Activated naive CD4-positive, alpha-beta T cell treated with anti-CD3 and anti-CD28 coated beads, Interleukin-2, amount 50 U/mL, for 72 hours (primary cell): ENCODE measurements at regions not wholly inside any gene's neighbourhood (a gene's known extent, or its start where the extent isn't known, plus 50 kb on each side); places are given as distances from the start of the nearest gene placed in this dataset.
"Not testable (repeated sequence)": the region's sequence is repeated elsewhere in the genome, so short reads cannot be mapped to it uniquely, and the experiment has no call there.

ENCODE experiments used
- ATAC-seq, 2 donors: fragments of 150-1000 bp; cut with Tn5 transposase; 2 replicates each; pipeline ENCODE4 v1.10.0; 2021; ENCODE audit warnings: mild to moderate bottlenecking in 2 of 2, moderate library complexity in 2 of 2
- DNase-seq, 2 donors: peaks; one replicate each; pipeline ENCODE4 v3.0.0; 2021 to 2022; ENCODE audit warnings: low spot score in 2 of 2
- H3K27ac Mint-ChIP-seq, 2 donors: one replicate each; pipeline ENCODE4 v1.8.0; 2022; ENCODE audit warnings: mild to moderate bottlenecking in 2 of 2, mixed read lengths in 2 of 2
- H3K36me3 Mint-ChIP-seq, 2 donors: one replicate each; pipeline ENCODE4 v1.8.0; 2022; ENCODE audit warnings: mixed read lengths in 2 of 2
- H3K9me3 Mint-ChIP-seq, 2 donors: one replicate each; pipeline ENCODE4 v1.8.0; 2022; ENCODE audit warnings: mixed read lengths in 2 of 2

GRCh38 chr5:14995229-14995628, 123.7 kb upstream of the ANKH start:
- no peak for ATAC-seq
- peaks cover 6 to 10% of the 10 kb centered on the region in 2 donors for H3K9me3 Mint-ChIP-seq

DNA sequence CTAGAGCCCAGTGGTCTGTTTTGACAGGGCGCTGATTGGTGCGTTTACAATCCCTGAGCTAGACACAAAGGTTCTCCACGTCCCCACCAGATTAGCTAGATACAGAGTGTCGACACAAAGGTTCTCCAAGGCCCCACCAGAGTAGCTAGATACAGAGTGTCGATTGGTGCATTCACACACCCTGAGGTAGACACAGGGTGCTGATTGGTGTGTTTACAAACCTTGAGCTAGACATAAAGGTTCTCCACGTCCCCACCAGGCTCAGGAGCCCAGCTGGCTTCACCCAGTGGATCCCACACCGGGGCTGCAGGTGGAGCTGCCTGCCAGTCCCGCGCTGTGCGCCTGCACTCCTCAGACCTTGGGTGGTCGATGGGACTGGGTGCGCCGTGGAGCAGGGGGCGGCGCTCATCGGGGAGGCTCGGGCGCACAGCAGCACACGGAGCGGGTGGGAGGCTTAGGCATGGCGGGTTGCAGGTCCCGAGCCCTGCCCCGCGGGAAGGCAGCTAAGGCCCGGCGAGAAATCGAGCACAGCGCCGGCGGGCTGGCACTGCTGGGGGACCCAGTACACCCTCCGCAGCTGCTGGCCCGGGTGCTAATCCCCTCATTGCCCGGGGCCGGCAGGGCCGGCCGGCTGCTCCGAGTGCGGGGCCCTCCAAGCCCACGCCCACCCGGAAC, 122.0 kb upstream of the ANKH start:
- not testable (repeated sequence) for H3K36me3 Mint-ChIP-seq, ATAC-seq, DNase-seq
- peak overlapping the region in 1 of 2 donors; percentile 79 for H3K27ac Mint-ChIP-seq
- H3K9me3 Mint-ChIP-seq: peaks cover 6 to 14% of the 10 kb centered on the region in 2 donors

More at GRCh38 chr5:14995229-14995628, 123.7 kb upstream of the ANKH start:
- H3K36me3 Mint-ChIP-seq: peaks cover 0 to 5% of the 10 kb centered on the region in 2 donors
- no peak overlapping the region for H3K27ac Mint-ChIP-seq
- no peak for DNase-seq

DNA sequence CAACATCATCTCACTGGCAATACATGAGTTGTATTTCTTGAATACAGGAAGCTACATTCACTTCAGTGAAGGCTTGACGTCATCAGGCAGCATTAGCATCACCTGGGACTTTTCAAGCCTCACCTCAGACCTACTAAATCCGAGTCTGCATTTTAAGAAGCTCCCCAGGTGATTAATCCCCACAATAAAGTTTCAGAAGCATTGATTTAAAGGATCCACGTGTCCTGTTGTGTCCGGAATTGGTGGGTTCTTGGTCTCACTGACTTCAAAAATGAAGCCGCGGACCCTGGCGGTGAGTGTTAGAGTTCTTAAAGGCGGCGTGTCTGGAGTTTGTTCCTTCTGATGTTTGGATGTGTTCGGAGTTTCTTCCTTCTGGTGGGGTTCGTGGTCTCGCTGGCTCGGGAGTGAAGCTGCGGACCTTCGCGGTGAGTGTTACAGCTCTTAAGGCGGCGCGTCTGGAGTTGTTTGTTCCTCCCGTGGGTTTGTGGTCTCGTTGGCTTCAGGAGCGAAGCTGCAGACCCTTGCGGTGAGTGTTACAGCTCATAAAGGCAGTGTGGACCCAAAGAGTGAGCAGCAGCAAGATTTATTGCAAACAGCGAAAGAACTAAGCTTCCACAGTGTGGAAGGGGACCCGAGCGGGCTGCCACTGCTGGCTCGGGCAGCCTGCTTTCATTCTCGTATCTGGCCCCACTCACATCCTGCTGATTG, 121.3 kb upstream of the ANKH start:
- DNase-seq: peak; percentile 34 to 65
- H3K36me3 Mint-ChIP-seq, H3K9me3 Mint-ChIP-seq: not testable (repeated sequence)
- H3K27ac Mint-ChIP-seq: peak overlapping the region; percentile 79 to 87
- ATAC-seq: peak; percentile 98 to 99

- peaks cover 0 to 12% of the 10 kb centered on the region in 2 donors for H3K9me3 Mint-ChIP-seq
- ATAC-seq (no peak), DNase-seq (no peak)
- no peak overlapping the region for H3K27ac Mint-ChIP-seq
- no peaks in the 10 kb centered on the region for H3K36me3 Mint-ChIP-seq
Measured at GRCh38 chr5:14988223-14988622, 116.6 kb upstream of the ANKH start.

GRCh38 chr5:14986413-14986812, 114.8 kb upstream of the ANKH start:
- Mint-ChIP-seq H3K36me3 (peaks cover 3 to 6% of the 10 kb centered on the region in 2 donors), H3K27ac (no peak overlapping the region), H3K9me3 (peaks cover 0 to 16% of the 10 kb centered on the region in 2 donors)
- ATAC-seq: no peak
- DNase-seq: no peak

DNA sequence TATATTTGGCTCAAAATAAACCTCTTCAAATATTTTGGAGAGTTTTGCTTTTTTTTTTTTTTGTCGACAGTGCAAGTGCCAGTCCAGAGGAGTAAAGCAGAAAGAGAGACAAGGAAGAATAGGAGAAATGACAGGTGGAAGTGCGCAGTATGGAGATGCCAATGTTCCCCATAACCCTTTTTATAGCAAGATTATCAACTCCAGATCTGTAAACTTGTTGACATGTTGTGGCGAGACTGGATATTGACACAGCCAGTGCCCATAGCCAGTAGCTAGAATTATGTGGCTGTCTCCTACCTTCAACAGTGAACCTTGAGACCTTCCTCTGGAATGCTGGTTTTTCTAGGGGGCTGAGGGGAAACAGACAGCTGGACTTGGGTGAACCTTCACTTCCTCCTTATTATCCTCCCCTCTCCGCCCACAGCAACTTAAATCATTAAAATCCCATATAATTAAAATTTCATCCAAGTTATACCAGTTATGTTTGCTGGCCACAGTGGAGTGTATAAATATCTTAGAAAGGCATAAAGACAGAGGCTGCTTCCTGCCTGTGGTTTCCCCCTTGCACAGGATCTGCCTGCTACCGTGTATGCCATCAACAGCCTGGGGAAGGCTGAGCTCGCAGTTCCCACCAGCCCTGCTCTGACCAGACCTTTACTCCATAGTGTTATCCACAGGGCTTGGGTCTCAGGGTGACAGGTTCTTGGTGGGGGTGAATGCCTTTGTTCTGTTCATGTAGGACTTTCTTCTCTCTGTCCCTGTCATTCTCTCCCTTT, 112.3 kb upstream of the ANKH start:
- peak overlapping the region in 1 of 2 donors; percentile 19 for H3K27ac Mint-ChIP-seq
- peaks cover 8 to 10% of the 10 kb centered on the region in 2 donors for H3K36me3 Mint-ChIP-seq
- H3K9me3 Mint-ChIP-seq: peaks cover 0 to 18% of the 10 kb centered on the region in 2 donors
- DNase-seq (no peak), ATAC-seq (peak; percentile 50 to 61)

GRCh38 chr5:14980698-14981097, 109.1 kb upstream of the ANKH start:
- Mint-ChIP-seq H3K9me3 (peaks cover 0 to 22% of the 10 kb centered on the region in 2 donors), H3K27ac (peak overlapping the region in 1 of 2 donors; percentile 20), H3K36me3 (peaks cover 8 to 10% of the 10 kb centered on the region in 2 donors)
- ATAC-seq (no peak), DNase-seq (no peak)

GRCh38 chr5:14977058-14977685, 105.6 kb upstream of the ANKH start:
- H3K36me3 Mint-ChIP-seq: peaks cover 8 to 10% of the 10 kb centered on the region in 2 donors
- ATAC-seq (no peak), DNase-seq (no peak)
- H3K27ac Mint-ChIP-seq: no peak overlapping the region
- H3K9me3 Mint-ChIP-seq: peaks cover 0 to 19% of the 10 kb centered on the region in 2 donors

- Mint-ChIP-seq H3K9me3 (peaks cover 0 to 16% of the 10 kb centered on the region in 2 donors), H3K27ac (no peak overlapping the region), H3K36me3 (peaks cover 3 to 8% of the 10 kb centered on the region in 2 donors)
- ATAC-seq (no peak), DNase-seq (no peak)
Measured at GRCh38 chr5:14976486-14976885, 104.9 kb upstream of the ANKH start.

- ATAC-seq: no peak
- Mint-ChIP-seq H3K36me3 (no peaks in the 10 kb centered on the region), H3K9me3 (no peaks in the 10 kb centered on the region), H3K27ac (no peak overlapping the region)
- no peak for DNase-seq
Measured at GRCh38 chr5:14971873-14972272, 100.3 kb upstream of the ANKH start.

GRCh38 chr5:14968796-14969195, 97.2 kb upstream of the ANKH start:
- H3K9me3 Mint-ChIP-seq: no peaks in the 10 kb centered on the region
- no peak overlapping the region for H3K27ac Mint-ChIP-seq
- no peak for DNase-seq
- no peaks in the 10 kb centered on the region for H3K36me3 Mint-ChIP-seq
- ATAC-seq: no peak

DNA sequence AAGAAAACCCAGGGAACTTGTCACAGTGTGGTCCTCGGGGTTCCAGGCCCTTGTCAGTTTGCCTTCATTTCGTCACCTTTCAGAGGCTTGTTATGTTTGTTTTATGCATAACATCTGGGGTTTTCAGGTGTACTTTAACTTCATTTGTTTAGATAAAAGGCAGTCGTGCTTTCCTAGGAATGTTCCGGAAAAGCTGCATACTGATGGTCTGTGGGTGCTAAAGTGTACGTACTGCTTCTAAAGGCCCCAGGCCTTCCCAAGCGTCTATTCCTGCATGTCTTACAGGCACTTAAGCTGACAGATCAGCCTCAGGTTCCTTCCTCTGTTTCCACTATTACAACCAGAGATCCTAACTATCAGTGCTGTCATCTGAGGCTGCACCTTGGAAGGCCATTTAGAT, 95.6 kb upstream of the ANKH start:
- Mint-ChIP-seq H3K9me3 (peaks cover 0 to 5% of the 10 kb centered on the region in 2 donors), H3K27ac (peak overlapping the region in 1 of 2 donors; percentile 8), H3K36me3 (no peaks in the 10 kb centered on the region)
- ATAC-seq (no peak), DNase-seq (no peak)

DNA sequence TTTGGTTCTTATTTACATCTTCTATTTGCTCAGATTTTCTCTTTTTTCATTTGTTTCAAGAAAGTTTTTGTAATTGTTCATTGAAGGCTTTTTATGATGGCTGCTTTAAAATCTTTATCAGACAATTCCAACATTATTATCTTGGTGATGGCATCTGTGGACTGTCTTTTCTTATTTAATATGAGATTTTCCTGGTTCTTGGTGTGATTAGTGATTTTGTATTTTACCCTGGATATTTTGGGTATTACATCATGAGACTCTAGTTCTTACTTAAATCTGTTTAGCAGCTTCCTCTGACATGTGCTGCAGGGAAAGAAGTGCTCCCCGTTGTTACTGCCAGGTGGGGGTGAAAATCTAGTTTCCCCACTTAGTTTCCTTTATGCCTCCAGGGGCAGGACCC, 94.2 kb upstream of the ANKH start:
- ATAC-seq: no peak

DNA sequence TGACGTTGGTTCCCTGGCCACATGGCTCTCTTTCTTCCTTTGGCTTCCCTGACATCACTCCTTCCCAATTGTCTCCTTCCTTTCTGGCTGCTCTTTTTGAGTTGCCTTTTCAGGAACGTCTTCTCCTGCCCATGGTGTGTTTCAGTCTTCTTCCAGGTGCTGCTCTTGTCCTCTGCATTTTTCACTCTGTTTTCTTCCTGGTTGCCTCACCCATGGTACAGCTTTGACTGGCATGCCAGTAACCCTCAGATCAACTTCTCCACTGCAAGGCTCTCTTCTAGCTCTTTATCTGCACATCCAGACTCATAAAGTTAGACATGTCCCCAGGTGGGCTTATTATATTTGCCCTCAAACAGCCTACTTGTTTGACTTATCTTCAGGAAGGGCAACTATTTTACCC, 91.0 kb upstream of the ANKH start:
- ATAC-seq (no peak), DNase-seq (no peak)
- Mint-ChIP-seq H3K27ac (no peak overlapping the region), H3K9me3 (peaks cover 0 to 5% of the 10 kb centered on the region in 2 donors), H3K36me3 (no peaks in the 10 kb centered on the region)

More for the DNA sequence above, 94.2 kb upstream of the ANKH start:
- Mint-ChIP-seq H3K36me3 (no peaks in the 10 kb centered on the region), H3K9me3 (peaks cover 0 to 5% of the 10 kb centered on the region in 2 donors), H3K27ac (no peak overlapping the region)
- no peak for DNase-seq

DNA sequence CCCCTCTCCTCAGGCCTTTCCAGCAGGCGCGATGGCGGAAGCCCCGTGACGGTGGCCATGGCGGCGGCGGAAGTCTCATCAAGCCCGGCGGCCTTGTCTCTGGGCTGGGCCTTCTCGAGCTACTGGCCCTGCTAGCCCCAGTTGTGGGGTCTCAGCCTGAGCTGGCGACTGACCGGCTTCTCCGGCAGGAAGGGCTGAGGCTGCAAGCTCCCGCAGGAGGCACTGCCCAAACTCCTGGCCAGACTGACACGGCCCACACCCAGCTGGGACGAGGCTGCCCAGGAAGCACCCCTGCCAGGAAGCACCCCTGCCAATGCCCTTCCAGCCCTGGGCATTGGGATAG, 88.5 kb upstream of the ANKH start:
- peaks cover 0 to 5% of the 10 kb centered on the region in 2 donors for H3K9me3 Mint-ChIP-seq
- no peak for ATAC-seq
- DNase-seq: no peak
- H3K27ac Mint-ChIP-seq: no peak overlapping the region
- H3K36me3 Mint-ChIP-seq: no peaks in the 10 kb centered on the region

- no peak for ATAC-seq
- Mint-ChIP-seq H3K9me3 (peaks cover 0 to 5% of the 10 kb centered on the region in 2 donors), H3K27ac (no peak overlapping the region), H3K36me3 (no peaks in the 10 kb centered on the region)
- DNase-seq: no peak
Measured at GRCh38 chr5:14959399-14960119, 88.0 kb upstream of the ANKH start.
